Thyroid gland (tissue), 4 donors: ENCODE measurements at regions not wholly inside any gene's neighbourhood (a gene's known extent, or its start where the extent isn't known, plus 50 kb on each side); places are given as distances from the start of the nearest gene placed in this dataset.

Experiments used
- POLR2A ChIP-seq, 2 donors: fragments of 450-650 bp; IDR thresholded peaks; one replicate each; pipeline ENCODE4 v1.6.1; 2017; ENCODE audit warnings: antibody characterized with exemption in 2 of 2, mild to moderate bottlenecking in 2 of 2, moderate library complexity in 1 of 2
- TF ChIP-seq, protein P1 (sequence below), 6 experiments: fragments of 200-600 bp in 3 of 6; fragments of 450-650 bp in 3 of 6; sonication (generic) in 3 of 6; IDR thresholded peaks; one replicate each; pipeline ENCODE4 v1.5.1; 2016 to 2019; ENCODE audit warnings: antibody characterized with exemption in 6 of 6, mild to moderate bottlenecking in 2 of 6, inconsistent platforms in 1 of 6, moderate library complexity in 1 of 6

DNA sequence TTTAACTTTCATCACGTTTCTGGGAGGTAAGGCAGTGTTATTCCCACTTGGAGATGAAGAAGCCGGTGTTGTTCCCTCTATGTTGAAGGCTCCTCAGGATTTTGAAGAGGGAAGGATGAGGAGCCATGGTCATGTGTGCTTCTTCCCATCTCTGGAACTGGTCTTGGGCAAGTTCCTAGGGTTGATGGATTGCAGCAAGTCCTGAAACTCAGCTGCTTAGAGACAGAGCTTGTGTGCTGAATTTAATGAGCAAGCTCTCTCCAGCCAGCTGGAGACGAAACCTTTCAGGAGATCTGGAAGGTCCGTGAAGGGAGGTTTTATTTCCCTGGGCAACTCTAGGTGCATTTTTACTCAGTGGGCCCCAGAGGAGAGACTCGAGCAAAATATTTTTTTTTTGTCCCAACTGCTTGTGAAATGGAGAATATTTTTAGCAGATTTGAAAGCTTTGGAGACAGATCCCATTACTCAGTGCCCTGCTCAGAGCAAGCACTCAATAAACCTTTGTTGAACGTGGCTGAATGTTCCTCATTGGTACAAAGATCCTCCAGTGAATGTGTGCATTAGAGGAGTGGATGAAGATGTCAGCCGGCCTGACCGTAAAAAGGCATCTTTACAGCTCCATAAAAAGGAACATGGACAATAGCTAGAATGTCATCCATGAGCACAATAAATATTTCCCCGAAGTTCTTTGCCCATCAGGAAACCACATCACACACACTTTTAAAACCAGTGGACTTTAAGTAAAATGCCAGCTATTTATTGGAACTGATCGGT is 55.6 kb upstream of the RGMA start:
- no peak for TF ChIP-seq POLR2A (IDR thresholded peaks at IDR 0.05)
- TF ChIP-seq, protein P1, sequence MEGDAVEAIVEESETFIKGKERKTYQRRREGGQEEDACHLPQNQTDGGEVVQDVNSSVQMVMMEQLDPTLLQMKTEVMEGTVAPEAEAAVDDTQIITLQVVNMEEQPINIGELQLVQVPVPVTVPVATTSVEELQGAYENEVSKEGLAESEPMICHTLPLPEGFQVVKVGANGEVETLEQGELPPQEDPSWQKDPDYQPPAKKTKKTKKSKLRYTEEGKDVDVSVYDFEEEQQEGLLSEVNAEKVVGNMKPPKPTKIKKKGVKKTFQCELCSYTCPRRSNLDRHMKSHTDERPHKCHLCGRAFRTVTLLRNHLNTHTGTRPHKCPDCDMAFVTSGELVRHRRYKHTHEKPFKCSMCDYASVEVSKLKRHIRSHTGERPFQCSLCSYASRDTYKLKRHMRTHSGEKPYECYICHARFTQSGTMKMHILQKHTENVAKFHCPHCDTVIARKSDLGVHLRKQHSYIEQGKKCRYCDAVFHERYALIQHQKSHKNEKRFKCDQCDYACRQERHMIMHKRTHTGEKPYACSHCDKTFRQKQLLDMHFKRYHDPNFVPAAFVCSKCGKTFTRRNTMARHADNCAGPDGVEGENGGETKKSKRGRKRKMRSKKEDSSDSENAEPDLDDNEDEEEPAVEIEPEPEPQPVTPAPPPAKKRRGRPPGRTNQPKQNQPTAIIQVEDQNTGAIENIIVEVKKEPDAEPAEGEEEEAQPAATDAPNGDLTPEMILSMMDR (IDR thresholded peaks at IDR 0.05) = no peak
